ENCODE measurements at regions not wholly inside any gene's neighbourhood (a gene's known extent, or its start where the extent isn't known, plus 50 kb on each side); places are given as distances from the start of the nearest gene placed in this dataset.

- Mint-ChIP-seq H3K9me3 (ENCODE audit: unreplicated experiment) (no peaks in the 10 kb centered on the region), H3K36me3 (ENCODE audit: insufficient read depth, unreplicated experiment) (no peaks in the 10 kb centered on the region), H3K4me3 (ENCODE audit: unreplicated experiment) (no peak overlapping the region), H3K4me1 (ENCODE audit: low read depth, unreplicated experiment) (no peaks in the 10 kb centered on the region), H3K27me3 (ENCODE audit: insufficient read depth, unreplicated experiment) (no peaks in the 10 kb centered on the region), H3K27ac (ENCODE audit: unreplicated experiment) (no peak overlapping the region)
- no peaks in the 10 kb centered on the region for H3K36me3 ChIP-seq (ENCODE audit: control insufficient read depth, insufficient read depth, low read length)
- no peaks in the 10 kb centered on the region for H3K27me3 ChIP-seq (replicated peaks; ENCODE audit: control insufficient read depth, insufficient read depth, low read length)
- H3K9me3 ChIP-seq: no peaks in the 10 kb centered on the region
- H3K4me1 ChIP-seq: no peaks in the 10 kb centered on the region
- no TSS peak for BruUV-seq (replicated peaks)
- no peak overlapping the region for H3K4me3 ChIP-seq (ENCODE audit: low read depth, low read length)
- no peak for DNase-seq
- ChIA-PET POLR2A (no interaction called here), CTCF (no interaction called here)
- intact Hi-C loops (cut with micrococcal nuclease; ENCODE audit: unreplicated experiment): loop anchor here (10.0 kb wide), 1 partner anchor 366 kb away; no protein-coding TSS in a partner anchor
- TF ChIP-seq CTCF (IDR thresholded peaks at IDR 0.05; ENCODE audit: insufficient read depth in 1 of 2, low read depth in 1 of 2, low read length in 1 of 2, severe bottlenecking in 1 of 2, unreplicated experiment in 1 of 2): no peak
Measured at GRCh38 chr13:72198967-72199560, 332.1 kb upstream of the DACH1 start.

DNA sequence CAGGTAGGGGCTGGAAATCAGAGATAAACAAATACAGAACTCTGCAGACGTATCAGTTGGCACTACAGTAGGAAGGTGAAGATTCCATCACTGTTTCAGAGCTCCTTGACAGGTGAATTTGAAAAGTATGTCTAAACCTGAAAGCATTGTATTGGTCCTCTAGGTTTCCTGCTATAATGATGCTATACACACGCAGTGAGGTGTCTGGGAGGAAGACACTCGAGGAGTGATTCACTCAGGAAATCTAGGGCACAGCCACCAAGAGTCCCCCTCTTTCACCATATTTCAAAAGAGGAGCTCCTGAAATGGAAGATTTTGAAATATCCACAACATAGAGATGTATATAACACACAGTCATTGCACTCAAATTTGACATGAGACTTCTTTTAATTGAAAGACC lies 331.0 kb upstream of the DACH1 start:
- no peaks in the 10 kb centered on the region for H3K4me1 ChIP-seq
- H3K9me3 Mint-ChIP-seq (ENCODE audit: unreplicated experiment): no peaks in the 10 kb centered on the region
- ChIA-PET CTCF (no interaction called here), POLR2A (no interaction called here)
- no peaks in the 10 kb centered on the region for H3K4me1 Mint-ChIP-seq (ENCODE audit: low read depth, unreplicated experiment)
- H3K36me3 ChIP-seq (ENCODE audit: control insufficient read depth, insufficient read depth, low read length): no peaks in the 10 kb centered on the region
- H3K27me3 Mint-ChIP-seq (ENCODE audit: insufficient read depth, unreplicated experiment): no peaks in the 10 kb centered on the region
- H3K4me3 Mint-ChIP-seq (ENCODE audit: unreplicated experiment): no peak overlapping the region
- H3K27me3 ChIP-seq (replicated peaks; ENCODE audit: control insufficient read depth, insufficient read depth, low read length): no peaks in the 10 kb centered on the region
- no peaks in the 10 kb centered on the region for H3K36me3 Mint-ChIP-seq (ENCODE audit: insufficient read depth, unreplicated experiment)
- DNase-seq: no peak
- H3K27ac Mint-ChIP-seq (ENCODE audit: unreplicated experiment): no peak overlapping the region
- BruUV-seq (replicated peaks): no TSS peak
- TF ChIP-seq CTCF (IDR thresholded peaks at IDR 0.05; ENCODE audit: insufficient read depth in 1 of 2, low read depth in 1 of 2, low read length in 1 of 2, severe bottlenecking in 1 of 2, unreplicated experiment in 1 of 2): no peak
- H3K9me3 ChIP-seq: no peaks in the 10 kb centered on the region
- intact Hi-C loops (cut with micrococcal nuclease; ENCODE audit: unreplicated experiment): loop anchor here (10.0 kb wide), 1 partner anchor 367 kb away; no protein-coding TSS in a partner anchor
- H3K4me3 ChIP-seq (ENCODE audit: low read depth, low read length): no peak overlapping the region

DNA sequence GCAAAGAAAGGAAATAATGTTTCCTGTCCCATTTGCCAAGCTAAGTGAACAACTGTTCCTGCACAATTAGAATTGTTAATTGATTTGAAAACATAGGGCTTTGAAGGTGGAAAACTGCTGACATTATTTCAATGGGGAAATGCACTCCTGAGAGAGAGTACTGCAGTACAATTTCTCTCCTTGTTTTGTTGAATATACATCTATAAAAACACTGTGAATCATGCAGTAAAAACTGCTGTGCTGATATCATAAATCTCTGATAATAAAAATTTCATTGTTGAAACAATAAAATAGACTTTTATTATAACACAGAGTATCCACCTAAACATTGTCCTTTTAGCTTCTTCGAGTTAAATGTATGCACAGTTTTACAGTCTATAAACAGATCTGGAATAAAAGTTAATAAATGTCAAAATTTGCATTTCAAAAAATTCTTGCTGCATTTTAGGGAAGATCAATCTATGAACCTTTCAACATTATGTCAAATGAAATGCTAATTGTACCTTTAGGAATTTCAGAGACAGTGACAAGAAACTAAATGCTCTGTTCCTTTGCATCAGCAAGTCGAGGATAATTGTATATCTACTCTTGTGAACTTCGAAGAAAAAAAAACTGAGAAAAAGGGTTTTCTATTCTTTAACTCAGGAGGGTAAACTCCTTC lies 328.2 kb upstream of the DACH1 start:
- H3K4me3 Mint-ChIP-seq (ENCODE audit: unreplicated experiment): no peak overlapping the region
- TF ChIP-seq CTCF (IDR thresholded peaks at IDR 0.05; ENCODE audit: insufficient read depth in 1 of 2, low read depth in 1 of 2, low read length in 1 of 2, severe bottlenecking in 1 of 2, unreplicated experiment in 1 of 2): no peak
- ChIA-PET CTCF (no interaction called here), POLR2A (no interaction called here)
- H3K27me3 ChIP-seq (replicated peaks; ENCODE audit: control insufficient read depth, insufficient read depth, low read length): no peaks in the 10 kb centered on the region
- no peak overlapping the region for H3K4me3 ChIP-seq (ENCODE audit: low read depth, low read length)
- no peaks in the 10 kb centered on the region for H3K9me3 Mint-ChIP-seq (ENCODE audit: unreplicated experiment)
- BruUV-seq (replicated peaks): no TSS peak
- intact Hi-C loops (cut with micrococcal nuclease; ENCODE audit: unreplicated experiment): loop anchor here (10.0 kb wide), 1 partner anchor 370 kb away; no protein-coding TSS in a partner anchor
- H3K4me1 Mint-ChIP-seq (ENCODE audit: low read depth, unreplicated experiment): no peaks in the 10 kb centered on the region
- DNase-seq: no peak
- no peaks in the 10 kb centered on the region for H3K36me3 Mint-ChIP-seq (ENCODE audit: insufficient read depth, unreplicated experiment)
- no peak overlapping the region for H3K27ac Mint-ChIP-seq (ENCODE audit: unreplicated experiment)
- no peaks in the 10 kb centered on the region for H3K9me3 ChIP-seq
- H3K4me1 ChIP-seq: no peaks in the 10 kb centered on the region
- peaks cover 3% of the 10 kb centered on the region for H3K27me3 Mint-ChIP-seq (ENCODE audit: insufficient read depth, unreplicated experiment)
- no peaks in the 10 kb centered on the region for H3K36me3 ChIP-seq (ENCODE audit: control insufficient read depth, insufficient read depth, low read length)
